Lower leg skin (tissue), 3 donors: ENCODE measurements at regions not wholly inside any gene's neighbourhood (a gene's known extent, or its start where the extent isn't known, plus 50 kb on each side); places are given as distances from the start of the nearest gene placed in this dataset.

Source experiments
- CTCF ChIP-seq, 3 donors: fragments of 450-650 bp; IDR thresholded peaks; one replicate each; pipeline ENCODE4 v1.5.1; 2016; ENCODE audit warnings: antibody characterized with exemption in 3 of 3, mild to moderate bottlenecking in 3 of 3, moderate library complexity in 2 of 3
- POLR2A ChIP-seq, 2 donors: fragments of 450-650 bp; IDR thresholded peaks; one replicate each; pipeline ENCODE4 v1.6.1; 2016 to 2017; ENCODE audit warnings: antibody characterized with exemption in 2 of 2, mild to moderate bottlenecking in 1 of 2, moderate library complexity in 1 of 2

- TF ChIP-seq POLR2A (IDR thresholded peaks at IDR 0.05) (no peak), CTCF (IDR thresholded peaks at IDR 0.05) (no peak)
Observed at GRCh38 chr15:88741046-88741445, 62.2 kb upstream of the ACAN start.
